GM23338 (cell line): ENCODE measurements at regions not wholly inside any gene's neighbourhood (a gene's known extent, or its start where the extent isn't known, plus 50 kb on each side); places are given as distances from the start of the nearest gene placed in this dataset.

Experiments
- CREB1 ChIP-seq: fragments of 250-450 bp; sonication (Bioruptor Pico); IDR thresholded peaks from 2 replicates; pipeline ENCODE4 v1.5.0; 2020; ENCODE audit warnings: low read depth, mild to moderate bottlenecking, moderate library complexity
- CTCF ChIP-seq, 2 experiments: fragments of 200-600 bp in 1 of 2; sonication (generic) in 1 of 2; conservative IDR thresholded peaks; 2 replicates each; pipeline versions ENCODE4 v1.5.1 to v1.6.1; 2016 to 2017; ENCODE audit warnings: antibody characterized with exemption in 2 of 2, low read depth in 2 of 2, mild to moderate bottlenecking in 2 of 2, moderate library complexity in 1 of 2
- EZH2 ChIP-seq: fragments of 200-600 bp; sonication (generic); IDR thresholded peaks from one replicate; pipeline ENCODE4 v1.8.0; 2017; ENCODE audit warnings: antibody characterized with exemption, mild to moderate bottlenecking, low read depth; ENCODE audit not compliant: unreplicated experiment
- EZH2phosphoT487 ChIP-seq: fragments of 200-600 bp; sonication (generic); IDR thresholded peaks from one replicate; pipeline ENCODE4 v1.8.1; 2018; ENCODE audit warnings: antibody characterized with exemption; ENCODE audit not compliant: unreplicated experiment
- JUNB ChIP-seq: IDR thresholded peaks from one replicate; pipeline ENCODE4 v1.6.1; 2016; ENCODE audit warnings: antibody characterized with exemption; ENCODE audit not compliant: unreplicated experiment
- NANOG ChIP-seq: IDR thresholded peaks from 2 replicates; pipeline ENCODE4 v1.6.1; 2016; ENCODE audit warnings: antibody characterized with exemption, borderline replicate concordance
- POLR2AphosphoS5 ChIP-seq: IDR thresholded peaks from 2 replicates; pipeline ENCODE4 v1.6.1; 2016; ENCODE audit warnings: antibody characterized with exemption, low read depth
- STAT1 ChIP-seq: IDR thresholded peaks from one replicate; pipeline ENCODE4 v1.6.1; 2016; ENCODE audit warnings: antibody characterized with exemption; ENCODE audit not compliant: unreplicated experiment
- ZNF114 ChIP-seq: fragments of 250-450 bp; sonication (Bioruptor Pico); IDR thresholded peaks from 2 replicates; pipeline ENCODE4 v1.5.0; 2020; ENCODE audit warnings: mild to moderate bottlenecking, moderate library complexity
- ZNF331 ChIP-seq: fragments of 250-450 bp; sonication (Bioruptor Pico); IDR thresholded peaks from 2 replicates; pipeline ENCODE4 v1.5.0; 2020; ENCODE audit warnings: low read depth, mild to moderate bottlenecking, moderate library complexity
- ZNF462 ChIP-seq: fragments of 250-450 bp; sonication (Bioruptor Pico); IDR thresholded peaks from 2 replicates; pipeline ENCODE4 v1.5.0; 2020; ENCODE audit warnings: mild to moderate bottlenecking, moderate library complexity
- TF ChIP-seq, protein P1 (sequence below): IDR thresholded peaks from one replicate; pipeline ENCODE4 v1.6.1; 2018; ENCODE audit warnings: antibody characterized with exemption; ENCODE audit not compliant: unreplicated experiment
- TF ChIP-seq, protein P2 (sequence below): IDR thresholded peaks from 2 replicates; pipeline ENCODE4 v1.6.1; 2016; ENCODE audit warnings: antibody characterized with exemption

- no peak for TF ChIP-seq EZH2
- TF ChIP-seq CTCF (conservative IDR thresholded peaks at IDR 0.05; ENCODE audit: low read depth in 2 of 2), result no peak
- TF ChIP-seq CREB1, result no peak
- TF ChIP-seq POLR2AphosphoS5, result no peak
- no peak for TF ChIP-seq EZH2phosphoT487
- TF ChIP-seq, protein P1, sequence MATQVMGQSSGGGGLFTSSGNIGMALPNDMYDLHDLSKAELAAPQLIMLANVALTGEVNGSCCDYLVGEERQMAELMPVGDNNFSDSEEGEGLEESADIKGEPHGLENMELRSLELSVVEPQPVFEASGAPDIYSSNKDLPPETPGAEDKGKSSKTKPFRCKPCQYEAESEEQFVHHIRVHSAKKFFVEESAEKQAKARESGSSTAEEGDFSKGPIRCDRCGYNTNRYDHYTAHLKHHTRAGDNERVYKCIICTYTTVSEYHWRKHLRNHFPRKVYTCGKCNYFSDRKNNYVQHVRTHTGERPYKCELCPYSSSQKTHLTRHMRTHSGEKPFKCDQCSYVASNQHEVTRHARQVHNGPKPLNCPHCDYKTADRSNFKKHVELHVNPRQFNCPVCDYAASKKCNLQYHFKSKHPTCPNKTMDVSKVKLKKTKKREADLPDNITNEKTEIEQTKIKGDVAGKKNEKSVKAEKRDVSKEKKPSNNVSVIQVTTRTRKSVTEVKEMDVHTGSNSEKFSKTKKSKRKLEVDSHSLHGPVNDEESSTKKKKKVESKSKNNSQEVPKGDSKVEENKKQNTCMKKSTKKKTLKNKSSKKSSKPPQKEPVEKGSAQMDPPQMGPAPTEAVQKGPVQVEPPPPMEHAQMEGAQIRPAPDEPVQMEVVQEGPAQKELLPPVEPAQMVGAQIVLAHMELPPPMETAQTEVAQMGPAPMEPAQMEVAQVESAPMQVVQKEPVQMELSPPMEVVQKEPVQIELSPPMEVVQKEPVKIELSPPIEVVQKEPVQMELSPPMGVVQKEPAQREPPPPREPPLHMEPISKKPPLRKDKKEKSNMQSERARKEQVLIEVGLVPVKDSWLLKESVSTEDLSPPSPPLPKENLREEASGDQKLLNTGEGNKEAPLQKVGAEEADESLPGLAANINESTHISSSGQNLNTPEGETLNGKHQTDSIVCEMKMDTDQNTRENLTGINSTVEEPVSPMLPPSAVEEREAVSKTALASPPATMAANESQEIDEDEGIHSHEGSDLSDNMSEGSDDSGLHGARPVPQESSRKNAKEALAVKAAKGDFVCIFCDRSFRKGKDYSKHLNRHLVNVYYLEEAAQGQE, result peak; percentile 30
- no peak for TF ChIP-seq STAT1
- no peak for TF ChIP-seq JUNB
- TF ChIP-seq, protein P2, sequence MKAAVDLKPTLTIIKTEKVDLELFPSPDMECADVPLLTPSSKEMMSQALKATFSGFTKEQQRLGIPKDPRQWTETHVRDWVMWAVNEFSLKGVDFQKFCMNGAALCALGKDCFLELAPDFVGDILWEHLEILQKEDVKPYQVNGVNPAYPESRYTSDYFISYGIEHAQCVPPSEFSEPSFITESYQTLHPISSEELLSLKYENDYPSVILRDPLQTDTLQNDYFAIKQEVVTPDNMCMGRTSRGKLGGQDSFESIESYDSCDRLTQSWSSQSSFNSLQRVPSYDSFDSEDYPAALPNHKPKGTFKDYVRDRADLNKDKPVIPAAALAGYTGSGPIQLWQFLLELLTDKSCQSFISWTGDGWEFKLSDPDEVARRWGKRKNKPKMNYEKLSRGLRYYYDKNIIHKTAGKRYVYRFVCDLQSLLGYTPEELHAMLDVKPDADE, result no peak
- no peak for TF ChIP-seq ZNF114
- TF ChIP-seq ZNF462 (CRISPR knock-in tag), result no peak
- TF ChIP-seq ZNF331 (CRISPR knock-in tag), result no peak
- no peak for TF ChIP-seq NANOG
Measured at GRCh38 chr2:46816846-46817726, 98.5 kb downstream of the MCFD2 start.
